SH-SY5Y (cell line): ENCODE measurements at regions not wholly inside any gene's neighbourhood (a gene's known extent, or its start where the extent isn't known, plus 50 kb on each side); places are given as distances from the start of the nearest gene placed in this dataset.

Source experiments
- GATA2 ChIP-seq: IDR thresholded peaks from 2 replicates; pipeline ENCODE4 v1.6.1; 2011; ENCODE audit warnings: mild to moderate bottlenecking, low read depth, low read length
- GATA3 ChIP-seq: IDR thresholded peaks from 2 replicates; pipeline ENCODE4 v1.6.1; 2011; ENCODE audit warnings: low read depth, mild to moderate bottlenecking, low read length, moderate library complexity

GRCh38 chr6:79372757-79373156 is 138.3 kb upstream of the HMGN3 start:
- TF ChIP-seq GATA3 (no peak), GATA2 (no peak; the same call in 1 of the 2 replicates)
